Activated naive CD4-positive, alpha-beta T cell treated with anti-CD3 and anti-CD28 coated beads, Interleukin-2, amount 50 U/mL, for 24 hours (primary cell): ENCODE measurements at regions not wholly inside any gene's neighbourhood (a gene's known extent, or its start where the extent isn't known, plus 50 kb on each side); places are given as distances from the start of the nearest gene placed in this dataset.

Source experiments
- H3K27ac Mint-ChIP-seq: one replicate; pipeline ENCODE4 v1.8.0; 2021; ENCODE audit warnings: mild to moderate bottlenecking, mixed read lengths
- H3K27me3 Mint-ChIP-seq: one replicate; pipeline ENCODE4 v1.8.0; 2021; ENCODE audit warnings: mixed read lengths
- H3K36me3 Mint-ChIP-seq: one replicate; pipeline ENCODE4 v1.8.0; 2021; ENCODE audit warnings: mixed read lengths
- H3K4me1 Mint-ChIP-seq: one replicate; pipeline ENCODE4 v1.8.0; 2021; ENCODE audit warnings: mixed read lengths
- H3K4me3 Mint-ChIP-seq: one replicate; pipeline ENCODE4 v1.8.0; 2021; ENCODE audit warnings: mild to moderate bottlenecking, mixed read lengths
- H3K9me3 Mint-ChIP-seq: one replicate; pipeline ENCODE4 v1.8.0; 2021; ENCODE audit warnings: mixed read lengths

DNA sequence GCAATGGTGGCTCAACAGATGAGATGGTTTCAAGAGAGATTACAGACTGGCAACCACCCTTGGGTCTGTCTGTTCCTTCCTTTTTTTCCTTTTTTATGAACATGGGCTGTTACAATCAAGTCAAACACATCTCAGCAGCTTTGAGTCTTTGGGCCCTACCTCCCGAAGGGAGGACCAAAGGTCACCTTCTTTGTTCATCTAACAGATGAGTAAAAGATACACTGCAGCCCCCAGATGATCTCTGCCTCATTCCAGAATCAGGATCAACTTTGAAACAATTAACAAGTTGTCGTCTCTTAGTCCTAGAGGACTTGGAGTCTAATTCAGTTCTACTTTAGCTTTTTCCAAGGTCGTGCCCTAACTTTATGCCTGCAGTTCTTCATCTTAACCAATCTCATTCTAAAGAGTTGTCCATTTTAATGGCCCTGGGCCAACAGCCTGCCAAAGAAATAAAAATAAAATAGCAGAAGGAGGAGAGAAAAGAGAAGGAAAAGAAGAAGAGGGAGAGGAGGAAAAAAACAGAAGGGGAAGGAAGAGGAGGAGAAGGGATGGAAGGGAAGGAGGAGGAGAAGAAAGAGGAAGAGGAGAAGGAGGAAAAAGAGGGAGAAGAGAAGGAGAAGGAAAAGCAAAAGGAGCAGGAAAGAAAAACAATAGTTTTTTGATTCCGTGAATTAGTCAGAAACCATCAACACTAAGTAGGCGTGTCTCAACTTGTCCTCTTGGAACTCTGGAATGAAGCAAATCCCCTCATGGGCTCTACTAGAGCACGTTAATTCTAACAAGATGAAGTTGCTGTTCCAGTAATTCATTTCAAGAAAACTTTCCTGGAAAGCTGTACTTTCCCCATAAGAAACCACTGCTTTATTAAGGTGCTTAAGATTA lies 281.2 kb downstream of the FOXO1 start:
- Mint-ChIP-seq H3K4me3 (no peak overlapping the region), H3K4me1 (peaks cover 50% of the 10 kb centered on the region), H3K27ac (peak overlapping the region; percentile 46), H3K36me3 (peaks cover 3% of the 10 kb centered on the region), H3K27me3 (no peaks in the 10 kb centered on the region), H3K9me3 (no peaks in the 10 kb centered on the region)

DNA sequence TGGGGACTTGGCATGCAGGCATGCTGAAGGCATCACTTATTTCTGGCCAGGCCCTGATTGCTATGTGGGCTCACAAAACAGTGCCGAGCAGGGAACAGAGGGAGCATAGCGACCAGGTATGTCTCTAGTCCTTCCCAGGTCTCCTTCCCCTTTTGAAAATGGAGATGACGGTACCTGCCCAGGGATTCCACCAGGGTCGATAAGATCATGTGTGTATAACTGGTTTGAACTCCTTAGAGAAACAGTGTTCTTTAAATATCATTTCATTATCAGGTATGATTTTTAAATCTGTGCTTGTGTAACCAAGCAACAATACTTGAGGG lies 280.6 kb downstream of the FOXO1 start:
- no peak overlapping the region for H3K4me3 Mint-ChIP-seq
- H3K27ac Mint-ChIP-seq, result peak overlapping the region; percentile 71

DNA sequence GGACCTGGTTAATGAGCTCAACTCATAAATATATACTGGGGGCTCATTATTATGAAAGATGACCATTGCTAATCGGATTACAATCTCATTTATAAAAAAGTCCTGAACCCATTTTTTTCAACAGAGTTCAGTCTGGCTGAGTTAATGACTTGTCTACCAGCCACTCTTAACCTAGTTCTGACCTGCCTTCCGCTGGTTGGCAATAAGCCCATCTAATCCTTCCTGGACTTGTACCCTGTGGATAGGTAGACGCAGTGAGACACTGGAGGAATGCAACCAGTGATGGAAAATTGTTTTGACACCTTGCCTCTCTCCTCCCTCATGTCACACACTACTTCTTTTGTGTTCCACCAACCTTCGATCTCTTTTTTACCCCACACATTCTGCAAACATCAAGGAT lies 279.9 kb downstream of the FOXO1 start:
- Mint-ChIP-seq H3K4me3 (peak overlapping the region; percentile 45), H3K9me3 (no peaks in the 10 kb centered on the region), H3K4me1 (peaks cover 64% of the 10 kb centered on the region), H3K36me3 (peaks cover 3% of the 10 kb centered on the region), H3K27ac (no peak overlapping the region), H3K27me3 (no peaks in the 10 kb centered on the region)

More for the DNA sequence above, 280.6 kb downstream of the FOXO1 start:
- peaks cover 3% of the 10 kb centered on the region for H3K36me3 Mint-ChIP-seq
- peaks cover 56% of the 10 kb centered on the region for H3K4me1 Mint-ChIP-seq
- H3K27me3 Mint-ChIP-seq, result no peaks in the 10 kb centered on the region
- no peaks in the 10 kb centered on the region for H3K9me3 Mint-ChIP-seq

GRCh38 chr13:40387775-40388174 lies 278.7 kb downstream of the FOXO1 start:
- peak overlapping the region; percentile 75 for H3K4me3 Mint-ChIP-seq
- peak overlapping the region; percentile 94 for H3K27ac Mint-ChIP-seq
- no peaks in the 10 kb centered on the region for H3K9me3 Mint-ChIP-seq
- peaks cover 3% of the 10 kb centered on the region for H3K36me3 Mint-ChIP-seq
- H3K27me3 Mint-ChIP-seq, result no peaks in the 10 kb centered on the region
- H3K4me1 Mint-ChIP-seq, result peaks cover 69% of the 10 kb centered on the region

DNA sequence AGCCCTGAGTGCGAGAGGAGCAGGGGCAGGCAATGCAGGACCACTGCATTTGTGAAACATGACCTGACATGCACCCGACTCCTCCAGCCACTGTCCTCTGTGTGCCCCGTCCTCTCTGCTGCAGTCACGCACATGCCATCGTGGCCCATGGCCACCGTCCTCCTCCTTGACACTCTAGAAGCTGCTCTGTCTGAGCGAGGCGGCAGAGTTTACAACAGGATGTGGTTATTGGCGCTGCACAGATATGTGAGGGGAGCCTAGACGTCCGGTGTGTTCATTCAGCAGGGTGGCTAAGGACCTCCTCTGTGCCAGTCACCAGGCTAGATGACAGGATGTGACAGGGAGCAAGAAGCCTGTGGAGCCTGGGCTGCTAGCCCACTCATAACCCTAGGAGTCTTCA lies 277.8 kb downstream of the FOXO1 start:
- H3K4me3 Mint-ChIP-seq, result peak overlapping the region; percentile 84
- H3K27me3 Mint-ChIP-seq, result no peaks in the 10 kb centered on the region
- H3K27ac Mint-ChIP-seq, result peak overlapping the region; percentile 99
- H3K4me1 Mint-ChIP-seq, result peaks cover 69% of the 10 kb centered on the region
- H3K9me3 Mint-ChIP-seq, result no peaks in the 10 kb centered on the region
- peaks cover 3% of the 10 kb centered on the region for H3K36me3 Mint-ChIP-seq

DNA sequence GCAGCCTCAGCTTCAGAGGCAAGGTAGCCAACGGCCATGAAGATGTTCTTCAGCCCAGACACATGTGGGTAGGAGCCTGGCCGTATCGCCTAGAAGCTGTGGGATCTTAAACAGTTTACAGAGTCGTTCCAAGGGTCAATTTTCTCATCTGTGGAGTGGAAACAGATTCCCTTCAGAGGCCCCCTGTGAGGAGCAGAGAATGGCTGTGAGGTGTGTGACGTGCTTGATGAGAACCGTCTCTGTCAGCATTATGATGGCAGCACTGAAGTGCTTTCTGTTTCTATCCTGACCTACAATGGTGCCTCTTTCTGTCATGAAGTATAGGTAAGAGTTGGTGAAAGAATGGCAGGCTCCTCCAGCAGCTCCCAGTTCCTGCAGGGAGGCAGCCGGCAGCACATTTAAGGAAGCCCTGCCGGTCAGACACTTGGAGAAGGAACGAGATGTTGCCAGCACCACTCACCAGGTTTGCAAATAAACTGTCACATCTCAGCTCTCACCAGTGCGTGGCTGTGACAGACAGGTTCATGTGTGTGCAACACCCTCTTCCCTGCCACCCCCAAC lies 277.3 kb downstream of the FOXO1 start:
- Mint-ChIP-seq H3K9me3 (no peaks in the 10 kb centered on the region), H3K27ac (peak overlapping the region; percentile 99), H3K4me3 (peak overlapping the region; percentile 84), H3K36me3 (peaks cover 3% of the 10 kb centered on the region), H3K27me3 (no peaks in the 10 kb centered on the region), H3K4me1 (peaks cover 68% of the 10 kb centered on the region)

DNA sequence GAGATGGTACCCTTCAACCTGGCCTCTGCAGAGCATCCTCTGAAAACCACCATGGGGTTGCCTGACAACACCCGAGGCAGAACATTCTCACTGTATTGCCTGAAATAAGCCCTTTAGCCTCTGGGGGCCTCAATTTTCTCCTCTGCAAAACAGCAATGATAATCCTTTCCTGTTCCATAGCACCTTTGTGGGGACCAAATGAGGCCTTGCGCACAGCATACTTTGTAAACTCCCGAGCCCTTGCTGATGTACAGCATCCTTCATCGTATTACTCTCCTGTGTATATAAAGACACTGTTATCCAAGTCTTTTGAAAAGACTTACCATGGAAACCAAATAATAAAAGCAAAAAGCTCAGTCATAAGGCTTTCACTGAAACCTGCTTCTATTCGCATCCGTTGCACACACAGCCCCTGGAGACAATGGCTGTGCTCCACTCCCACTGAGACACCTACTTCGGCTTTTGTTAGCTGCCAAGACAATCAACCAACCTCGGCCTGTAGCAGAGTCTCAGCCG lies 276.0 kb downstream of the FOXO1 start:
- Mint-ChIP-seq H3K27ac (no peak overlapping the region), H3K9me3 (no peaks in the 10 kb centered on the region), H3K4me3 (no peak overlapping the region), H3K36me3 (peaks cover 3% of the 10 kb centered on the region), H3K4me1 (peaks cover 57% of the 10 kb centered on the region), H3K27me3 (no peaks in the 10 kb centered on the region)

GRCh38 chr13:40391788-40392187 lies 274.7 kb downstream of the FOXO1 start:
- H3K27me3 Mint-ChIP-seq, result no peaks in the 10 kb centered on the region
- H3K27ac Mint-ChIP-seq, result no peak overlapping the region
- H3K4me3 Mint-ChIP-seq, result no peak overlapping the region
- peaks cover 5% of the 10 kb centered on the region for H3K9me3 Mint-ChIP-seq
- peaks cover 53% of the 10 kb centered on the region for H3K4me1 Mint-ChIP-seq
- H3K36me3 Mint-ChIP-seq, result peaks cover 3% of the 10 kb centered on the region

GRCh38 chr13:40394304-40394985 lies 272.0 kb downstream of the FOXO1 start:
- H3K27me3 Mint-ChIP-seq, result no peaks in the 10 kb centered on the region
- H3K36me3 Mint-ChIP-seq, result no peaks in the 10 kb centered on the region
- peaks cover 43% of the 10 kb centered on the region for H3K4me1 Mint-ChIP-seq
- peaks cover 5% of the 10 kb centered on the region for H3K9me3 Mint-ChIP-seq
- no peak overlapping the region for H3K27ac Mint-ChIP-seq
- no peak overlapping the region for H3K4me3 Mint-ChIP-seq

DNA sequence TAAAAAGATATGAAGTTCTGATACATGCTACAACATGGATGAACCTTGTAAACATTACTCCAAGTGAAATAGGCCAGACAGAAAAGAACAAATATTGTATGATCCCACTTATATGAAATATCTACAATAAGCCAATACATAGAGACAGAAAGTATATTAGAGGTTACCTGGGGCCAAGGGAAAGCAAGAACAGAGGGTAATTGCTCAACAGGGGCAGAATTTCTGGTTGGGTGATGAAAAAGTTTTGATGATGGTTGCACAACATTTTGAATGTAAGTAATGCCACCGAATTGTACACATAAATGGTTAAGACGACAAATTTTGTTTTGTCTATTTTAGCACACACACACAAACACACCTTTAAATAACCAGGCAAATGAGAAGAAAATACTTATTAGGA lies 268.4 kb downstream of the FOXO1 start:
- Mint-ChIP-seq H3K4me1 (peaks cover 38% of the 10 kb centered on the region), H3K27ac (no peak overlapping the region)

GRCh38 chr13:40399756-40400155 lies 266.7 kb downstream of the FOXO1 start:
- H3K27me3 Mint-ChIP-seq, result no peaks in the 10 kb centered on the region
- H3K4me1 Mint-ChIP-seq, result peaks cover 38% of the 10 kb centered on the region
- no peak overlapping the region for H3K27ac Mint-ChIP-seq
- peaks cover 5% of the 10 kb centered on the region for H3K9me3 Mint-ChIP-seq
- no peaks in the 10 kb centered on the region for H3K36me3 Mint-ChIP-seq
- H3K4me3 Mint-ChIP-seq, result no peak overlapping the region

More for the DNA sequence above, 268.4 kb downstream of the FOXO1 start:
- H3K4me3 Mint-ChIP-seq, result no peak overlapping the region
- no peaks in the 10 kb centered on the region for H3K36me3 Mint-ChIP-seq
- no peaks in the 10 kb centered on the region for H3K27me3 Mint-ChIP-seq
- peaks cover 5% of the 10 kb centered on the region for H3K9me3 Mint-ChIP-seq

DNA sequence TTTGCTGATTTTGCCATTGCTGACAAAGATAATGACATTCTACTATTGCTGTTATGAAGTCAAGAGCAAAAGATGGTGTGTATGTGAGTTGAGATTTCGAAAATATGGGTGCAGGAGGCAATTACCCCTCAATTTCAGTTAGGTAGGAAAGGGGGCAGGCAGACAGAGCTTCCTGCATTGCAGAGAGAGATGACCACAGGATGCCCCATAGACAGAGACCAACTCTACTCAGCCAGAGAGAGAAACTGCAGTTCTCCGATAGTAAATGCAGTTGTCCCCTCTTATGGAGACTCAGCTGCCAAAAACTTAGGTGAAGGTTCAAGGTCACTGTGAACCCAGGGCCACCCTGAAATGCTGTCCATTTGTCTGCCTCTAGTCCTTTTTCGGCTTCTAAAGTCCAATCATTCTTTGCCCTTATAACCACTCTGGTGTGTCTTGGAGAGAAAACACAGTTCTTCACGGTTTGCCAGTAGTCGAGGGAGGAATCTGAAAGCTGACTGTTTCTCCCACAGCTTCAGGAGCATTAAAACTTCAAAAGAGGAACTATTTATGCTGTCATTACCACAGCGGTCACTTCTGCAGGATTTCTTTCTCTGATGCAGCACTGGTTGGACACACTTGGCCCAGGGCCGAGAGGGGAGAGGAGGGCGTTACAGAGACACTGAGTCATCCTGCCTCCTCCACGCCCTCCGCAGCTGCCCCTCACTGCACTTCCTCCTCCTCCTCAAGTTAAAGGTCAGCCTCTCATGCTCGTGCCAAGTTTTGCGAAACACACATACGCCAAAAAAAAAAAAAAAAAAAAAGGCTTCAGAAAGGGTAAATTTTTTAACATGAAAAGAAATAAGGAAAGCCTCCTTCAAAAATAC lies 264.3 kb downstream of the FOXO1 start:
- Mint-ChIP-seq H3K27me3 (no peaks in the 10 kb centered on the region), H3K36me3 (no peaks in the 10 kb centered on the region), H3K9me3 (no peaks in the 10 kb centered on the region), H3K4me1 (peaks cover 38% of the 10 kb centered on the region), H3K4me3 (peak overlapping the region; percentile 40), H3K27ac (no peak overlapping the region)

DNA sequence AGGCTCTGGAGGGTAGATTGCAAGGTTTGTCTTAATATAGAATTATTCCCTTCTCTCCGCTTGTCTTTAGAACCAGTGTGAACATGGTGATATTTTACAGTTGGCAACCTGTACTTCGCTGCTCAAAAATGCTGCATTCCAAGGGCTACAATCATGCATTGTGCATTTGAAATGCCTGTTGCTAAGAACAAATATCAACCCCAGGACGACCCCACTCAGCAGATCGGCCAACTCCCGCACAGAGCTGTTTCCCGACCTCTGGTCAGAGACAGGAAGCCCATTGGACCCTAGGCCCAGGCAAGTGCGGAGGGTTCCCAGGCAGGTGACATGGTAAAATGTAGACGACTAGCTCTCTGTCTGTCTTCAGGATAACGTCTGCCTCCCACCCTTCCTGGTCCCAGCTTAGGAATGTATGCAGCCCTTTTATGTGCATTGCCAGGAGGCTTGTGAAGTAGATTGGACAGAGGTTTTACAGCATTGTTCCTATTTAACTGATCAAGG lies 263.5 kb downstream of the FOXO1 start:
- Mint-ChIP-seq H3K36me3 (no peaks in the 10 kb centered on the region), H3K4me3 (no peak overlapping the region), H3K4me1 (peaks cover 34% of the 10 kb centered on the region), H3K27ac (no peak overlapping the region), H3K9me3 (no peaks in the 10 kb centered on the region), H3K27me3 (no peaks in the 10 kb centered on the region)

GRCh38 chr13:40403509-40404241 lies 262.8 kb downstream of the FOXO1 start:
- Mint-ChIP-seq H3K36me3 (no peaks in the 10 kb centered on the region), H3K27ac (no peak overlapping the region), H3K9me3 (no peaks in the 10 kb centered on the region), H3K27me3 (no peaks in the 10 kb centered on the region), H3K4me3 (no peak overlapping the region), H3K4me1 (peaks cover 30% of the 10 kb centered on the region)
